GM19467 (cell line): ENCODE measurements at regions not wholly inside any gene's neighbourhood (a gene's known extent, or its start where the extent isn't known, plus 50 kb on each side); places are given as distances from the start of the nearest gene placed in this dataset.

Experiments
- ATAC-seq: cut with Tn5 transposase; IDR thresholded peaks from one replicate; pipeline ENCODE4 v1.9.1; 2021; ENCODE audit warnings: mild to moderate bottlenecking, moderate library complexity; ENCODE audit not compliant: unreplicated experiment

- no peak for ATAC-seq
Observed at GRCh38 chr6:150711061-150711460, 111.4 kb downstream of the PLEKHG1 start.

GRCh38 chr6:150711584-150712504 lies 112.2 kb downstream of the PLEKHG1 start:
- ATAC-seq, result no peak

GRCh38 chr6:150712505-150713252 lies 113.0 kb downstream of the PLEKHG1 start:
- no peak for ATAC-seq

GRCh38 chr6:150713487-150713886 lies 113.8 kb downstream of the PLEKHG1 start:
- ATAC-seq, result no peak

- no peak for ATAC-seq
Observed at GRCh38 chr6:150713931-150714330, 114.2 kb downstream of the PLEKHG1 start.

- ATAC-seq, result no peak
Observed at GRCh38 chr6:150715133-150715532, 115.4 kb downstream of the PLEKHG1 start.

GRCh38 chr6:150717419-150717818 lies 117.7 kb downstream of the PLEKHG1 start:
- no peak for ATAC-seq

- no peak for ATAC-seq
Observed at GRCh38 chr6:150719099-150719766, 119.5 kb downstream of the PLEKHG1 start.

- ATAC-seq, result no peak
Observed at GRCh38 chr6:150719831-150720230, 120.1 kb downstream of the PLEKHG1 start.

GRCh38 chr6:150720774-150721233 lies 121.1 kb downstream of the PLEKHG1 start:
- peak; percentile 93 for ATAC-seq

GRCh38 chr6:150721418-150722266 lies 122.0 kb downstream of the PLEKHG1 start:
- ATAC-seq, result no peak

- no peak for ATAC-seq
Observed at GRCh38 chr6:150722614-150723344, 123.1 kb downstream of the PLEKHG1 start.

- ATAC-seq, result no peak
Observed at GRCh38 chr6:150723345-150723658, 123.6 kb downstream of the PLEKHG1 start.

GRCh38 chr6:150723857-150724256 lies 124.2 kb downstream of the PLEKHG1 start:
- ATAC-seq, result no peak

- ATAC-seq, result no peak
Observed at GRCh38 chr6:150725795-150726194, 126.1 kb downstream of the PLEKHG1 start.

GRCh38 chr6:150729188-150729748 lies 129.6 kb downstream of the PLEKHG1 start:
- ATAC-seq, result no peak

- no peak for ATAC-seq
Observed at GRCh38 chr6:150730801-150731457, 131.2 kb downstream of the PLEKHG1 start.

- ATAC-seq, result no peak
Observed at GRCh38 chr6:150732765-150733539, 132.6 kb upstream of the MTHFD1L start.
